NCI-H526 (cell line): ENCODE measurements at regions not wholly inside any gene's neighbourhood (a gene's known extent, or its start where the extent isn't known, plus 50 kb on each side); places are given as distances from the start of the nearest gene placed in this dataset.

Experiments used
- DNase-seq, 2 experiments: peaks; one replicate each; lab custom pipeline; 2025; lab: John Stamatoyannopoulos, UW

- no peak for DNase-seq
These were observed 133.0 kb downstream of the ZDHHC21 start for GRCh38 chr9:14560194-14560593.

GRCh38 chr9:14554886-14555285, 138.3 kb downstream of the ZDHHC21 start:
- no peak for DNase-seq

- peak in 1 of 2 experiments; percentile 13 for DNase-seq
These were observed 145.8 kb downstream of the ZDHHC21 start for GRCh38 chr9:14547245-14548060.

- no peak for DNase-seq
These were observed 146.5 kb downstream of the ZDHHC21 start for GRCh38 chr9:14546693-14547092.

GRCh38 chr9:14542071-14542470, 151.2 kb downstream of the ZDHHC21 start:
- no peak for DNase-seq

- DNase-seq: peak in 1 of 2 experiments; percentile 34
These were observed 154.7 kb downstream of the ZDHHC21 start for GRCh38 chr9:14538526-14538925.

GRCh38 chr9:14535161-14535955, 157.9 kb downstream of the ZDHHC21 start:
- no peak for DNase-seq

- DNase-seq: no peak
These were observed 159.2 kb downstream of the ZDHHC21 start for GRCh38 chr9:14533867-14534640.

- DNase-seq: peak in 1 of 2 experiments; percentile 60
These were observed 160.6 kb downstream of the ZDHHC21 start for GRCh38 chr9:14532456-14533115.

- DNase-seq: peak; percentile 90
These were observed 161.6 kb downstream of the ZDHHC21 start for GRCh38 chr9:14531341-14532269.

GRCh38 chr9:14530841-14531240, 162.4 kb downstream of the ZDHHC21 start:
- no peak for DNase-seq

GRCh38 chr9:14530366-14530765, 162.9 kb downstream of the ZDHHC21 start:
- peak; percentile 68 to 85 for DNase-seq

GRCh38 chr9:14529629-14530028, 163.6 kb downstream of the ZDHHC21 start:
- peak; percentile 46 to 66 for DNase-seq

GRCh38 chr9:14529054-14529453, 164.2 kb downstream of the ZDHHC21 start:
- peak in 1 of 2 experiments; percentile 22 for DNase-seq

- no peak for DNase-seq
These were observed 166.7 kb downstream of the ZDHHC21 start for GRCh38 chr9:14526504-14526903.

GRCh38 chr9:14525856-14526255, 167.4 kb downstream of the ZDHHC21 start:
- DNase-seq: no peak

GRCh38 chr9:14524873-14525515, 168.2 kb downstream of the ZDHHC21 start:
- DNase-seq: no peak

- no peak for DNase-seq
These were observed 169.7 kb downstream of the ZDHHC21 start for GRCh38 chr9:14523545-14523944.

GRCh38 chr9:14522627-14523379, 170.4 kb downstream of the ZDHHC21 start:
- no peak for DNase-seq
